Sigmoid colon (tissue), 4 donors: ENCODE measurements at regions not wholly inside any gene's neighbourhood (a gene's known extent, or its start where the extent isn't known, plus 50 kb on each side); places are given as distances from the start of the nearest gene placed in this dataset.

Experiments
- CTCF ChIP-seq, 4 experiments: fragments of 450-650 bp in 3 of 4; fragments of 200-600 bp in 1 of 4; IDR thresholded peaks; one replicate each; pipeline ENCODE4 v1.5.1; 2016 to 2019; ENCODE audit warnings: antibody characterized with exemption in 4 of 4, mild to moderate bottlenecking in 3 of 4, moderate library complexity in 2 of 4
- POLR2A ChIP-seq, 2 donors: fragments of 450-650 bp; IDR thresholded peaks; one replicate each; pipeline ENCODE4 v1.6.1; 2016; ENCODE audit warnings: antibody characterized with exemption in 2 of 2, mild to moderate bottlenecking in 2 of 2, moderate library complexity in 2 of 2
- POLR2AphosphoS5 ChIP-seq, 4 donors: sonication (generic); formaldehyde crosslinking; IDR thresholded peaks; one replicate each; pipeline ENCODE4 v1.6.1; 2017; ENCODE audit warnings: antibody characterized with exemption in 4 of 4

GRCh38 chr6:21907291-21907690, 313.7 kb downstream of the SOX4 start:
- no peak for TF ChIP-seq CTCF (IDR thresholded peaks at IDR 0.05)
- TF ChIP-seq POLR2A (IDR thresholded peaks at IDR 0.05) = no peak
- TF ChIP-seq POLR2AphosphoS5 (IDR thresholded peaks at IDR 0.05) = no peak
